HG03558 (cell line): ENCODE measurements at regions not wholly inside any gene's neighbourhood (a gene's known extent, or its start where the extent isn't known, plus 50 kb on each side); places are given as distances from the start of the nearest gene placed in this dataset.

Experiments
- ATAC-seq: cut with Tn5 transposase; IDR thresholded peaks from one replicate; pipeline ENCODE4 v1.9.1; 2021; ENCODE audit warnings: moderate number of reproducible peaks; ENCODE audit not compliant: unreplicated experiment; ENCODE audit errors: extremely low read depth

DNA sequence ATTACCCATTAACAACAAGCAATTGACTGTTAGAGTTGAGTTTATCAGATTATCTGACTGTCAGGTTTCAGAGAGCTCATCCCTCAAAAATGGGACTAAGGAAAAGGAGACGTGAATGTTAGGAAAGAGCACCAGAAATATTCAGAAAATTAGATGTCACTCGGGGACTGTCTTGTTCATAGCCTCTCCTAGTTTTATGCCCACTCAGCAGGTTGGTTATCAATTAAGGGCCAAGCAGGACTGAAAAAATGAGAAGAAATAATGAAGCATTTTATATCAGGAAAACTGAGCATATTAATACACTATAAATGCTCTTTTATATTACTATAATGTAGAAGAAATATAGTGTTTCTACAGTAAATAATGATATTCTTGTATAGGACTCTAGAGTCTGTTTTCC, 188.1 kb upstream of the NRXN1 start:
- ATAC-seq = no peak

DNA sequence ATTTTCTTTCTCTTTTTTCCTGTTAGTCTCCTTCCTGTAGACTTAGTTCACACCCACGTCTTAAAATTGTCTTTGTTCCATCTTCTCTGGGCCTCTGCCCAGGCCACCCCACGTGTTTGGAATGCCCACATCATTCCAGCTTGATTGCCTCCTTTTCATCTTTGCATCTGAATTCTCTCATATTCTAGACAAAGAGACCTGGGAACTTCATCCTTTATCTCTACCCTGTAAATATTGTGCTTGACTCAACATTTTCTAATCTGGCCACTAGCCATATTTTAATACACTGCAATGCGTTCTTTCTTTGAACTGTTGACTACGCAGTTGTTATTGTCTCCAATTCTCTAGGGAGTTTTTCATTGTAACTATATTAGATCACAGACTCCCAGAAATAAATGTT, 187.5 kb upstream of the NRXN1 start:
- ATAC-seq = no peak

DNA sequence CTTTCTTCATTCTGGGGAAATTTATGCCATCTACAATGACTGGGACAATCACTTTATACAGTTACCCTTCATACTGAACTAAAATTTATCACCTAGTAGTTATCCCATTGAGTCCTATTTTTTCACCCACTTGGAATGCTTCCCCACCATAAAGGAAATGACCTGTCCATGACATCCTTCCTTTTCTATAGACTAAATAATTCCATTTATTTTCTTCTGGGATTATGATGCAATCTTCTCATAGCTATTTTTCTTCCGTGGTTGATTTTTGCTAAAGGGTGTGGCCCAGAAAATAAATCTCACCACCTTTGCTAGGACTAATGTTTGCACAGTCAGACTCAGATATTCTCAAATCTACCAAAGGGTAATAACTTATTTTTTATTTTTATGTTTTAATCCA, 186.1 kb upstream of the NRXN1 start:
- no peak for ATAC-seq

DNA sequence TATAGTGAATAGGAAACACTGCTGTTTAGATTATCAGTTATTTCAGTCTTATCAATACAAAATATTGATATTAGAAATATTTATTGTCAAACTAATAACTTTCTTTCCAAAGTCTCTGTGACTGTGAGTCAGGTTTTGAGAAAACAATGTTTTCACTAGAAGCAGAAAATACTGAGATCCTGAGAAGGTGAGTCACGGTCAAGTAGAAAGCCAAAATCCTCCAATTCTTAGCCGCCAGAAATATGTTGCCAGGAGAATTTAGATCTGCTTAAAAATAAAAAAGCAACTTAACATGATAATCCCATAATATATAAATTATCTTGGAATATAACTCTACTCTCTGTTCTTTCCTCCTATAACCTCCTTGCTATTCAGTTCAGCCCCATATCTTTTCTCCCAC, 181.9 kb upstream of the NRXN1 start:
- ATAC-seq = no peak

DNA sequence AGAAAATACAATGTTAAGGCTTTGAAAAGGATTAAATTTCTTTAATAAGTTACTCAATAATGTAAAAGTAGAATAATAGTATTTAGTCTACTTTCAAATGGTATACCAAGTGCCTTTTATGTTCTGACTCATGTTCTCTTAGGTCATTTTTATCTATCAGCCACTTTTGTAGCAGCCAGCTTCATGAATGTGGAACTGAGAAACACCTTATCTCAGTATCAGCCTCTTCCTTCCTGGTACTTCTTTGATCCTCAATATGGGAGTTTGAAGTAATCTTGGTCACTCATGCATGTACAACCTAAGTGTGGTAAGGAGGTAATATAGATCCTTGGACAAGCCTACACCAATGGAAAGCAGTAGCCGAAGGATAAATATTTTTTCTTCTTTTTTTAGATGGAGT, 180.4 kb upstream of the NRXN1 start:
- no peak for ATAC-seq

DNA sequence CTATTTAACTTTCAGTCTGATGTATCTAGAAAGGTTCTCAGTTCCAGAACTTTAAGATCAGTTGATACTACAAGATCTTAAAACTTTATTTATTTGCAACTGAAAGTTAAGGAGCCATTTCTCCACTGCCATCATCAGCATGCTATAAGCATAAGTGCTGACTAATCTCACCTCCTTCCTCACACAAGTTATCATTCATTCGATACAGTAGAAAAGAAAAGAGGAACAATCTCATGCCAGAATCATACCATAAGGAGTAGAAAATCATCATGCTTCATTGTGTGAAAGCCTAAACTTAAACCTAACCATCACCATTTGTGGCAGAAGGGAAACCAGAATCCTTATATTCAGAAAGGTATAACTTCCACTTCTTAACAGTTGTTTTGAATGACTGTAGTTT, 176.6 kb upstream of the NRXN1 start:
- no peak for ATAC-seq

DNA sequence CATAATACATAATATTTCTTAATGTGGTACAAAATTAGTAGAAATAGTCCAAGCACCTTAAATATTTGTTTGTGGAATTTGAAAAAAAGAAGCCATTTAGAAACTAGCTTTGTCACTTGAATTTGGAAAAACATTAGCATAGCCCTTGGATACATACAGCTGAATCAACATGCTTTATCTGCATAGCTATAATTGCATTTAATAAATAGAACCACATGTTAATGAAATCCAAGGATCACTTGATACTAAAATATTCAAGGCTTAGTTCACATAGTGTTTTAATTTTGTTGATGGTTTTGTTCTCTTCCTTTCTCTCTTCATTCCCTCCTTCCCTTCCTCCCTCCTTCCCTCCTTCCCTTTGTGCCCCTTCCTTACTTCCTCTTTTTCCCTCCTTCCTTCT, 169.4 kb upstream of the NRXN1 start:
- ATAC-seq = no peak

DNA sequence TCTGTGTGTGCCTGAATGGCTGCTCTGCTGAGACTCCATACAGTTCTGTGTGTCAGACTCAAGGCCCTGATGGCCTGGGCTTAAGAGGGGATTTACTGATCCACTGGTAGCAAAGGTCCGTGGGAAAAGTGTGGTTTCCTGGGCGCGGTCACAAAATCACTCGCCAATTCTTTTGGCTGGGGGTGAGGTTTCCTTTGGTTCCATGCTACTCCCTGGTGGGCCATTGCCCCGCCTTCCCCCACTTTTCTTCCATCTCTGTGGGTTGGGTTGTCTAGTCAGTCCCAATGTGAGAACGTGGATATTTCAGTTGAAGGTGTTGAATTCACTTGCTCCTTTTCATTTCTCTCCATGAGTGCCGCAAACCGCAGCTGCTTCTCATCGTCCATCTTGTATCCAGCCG, 162.7 kb upstream of the NRXN1 start:
- ATAC-seq = no peak

DNA sequence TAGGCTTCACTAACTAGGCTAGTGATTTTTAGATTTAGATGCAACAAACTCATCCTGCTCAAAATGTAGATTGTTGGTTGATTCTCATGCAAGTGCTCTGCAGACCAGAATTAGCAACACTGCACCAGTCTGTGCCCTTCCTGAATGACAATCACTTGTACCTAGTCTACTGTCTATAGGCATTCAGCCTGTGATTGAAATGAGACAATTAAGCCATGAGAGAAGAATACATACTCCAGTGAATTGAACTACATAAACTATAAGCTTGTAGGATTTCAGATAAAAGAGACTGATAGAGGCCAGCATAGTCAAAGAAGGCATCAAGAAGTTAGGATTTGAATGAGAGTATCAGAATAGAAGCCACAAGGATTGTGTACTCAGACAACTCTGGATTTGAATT, 138.3 kb upstream of the NRXN1 start:
- ATAC-seq = no peak

DNA sequence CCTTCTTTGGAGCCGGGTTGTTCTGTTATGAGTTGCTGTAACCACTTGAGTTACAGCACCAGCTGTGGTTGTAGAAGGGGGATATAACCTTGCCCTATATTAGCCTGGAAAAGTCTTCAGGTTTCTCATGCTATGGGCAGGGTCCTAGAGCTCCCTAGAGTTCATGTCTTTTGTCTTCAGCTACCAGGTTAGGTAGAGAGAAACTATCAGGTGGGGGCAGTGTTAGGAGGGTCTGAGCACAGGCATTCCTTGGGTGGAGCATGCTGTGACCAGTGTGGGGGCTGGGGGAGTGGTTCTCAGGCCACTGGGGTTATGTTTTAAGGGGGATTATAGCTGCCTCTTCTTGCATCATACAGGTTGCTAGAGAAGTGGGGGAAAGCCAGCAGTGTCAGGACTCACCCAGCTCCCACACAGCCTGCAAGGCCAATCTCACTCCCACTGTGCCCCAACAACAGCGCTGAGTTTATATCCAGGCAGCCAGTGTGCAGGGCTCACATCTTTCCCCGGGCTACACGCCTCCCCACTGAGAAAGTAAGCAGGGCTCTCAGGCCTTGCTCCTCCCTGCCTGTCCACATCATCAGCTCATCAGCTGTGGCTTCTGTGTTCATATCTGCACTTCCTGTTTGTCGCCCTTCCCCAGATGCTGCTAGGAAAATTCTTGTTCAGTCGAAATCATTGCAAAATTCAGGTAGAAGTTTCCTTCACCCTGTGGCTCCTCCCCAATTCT, 133.8 kb upstream of the NRXN1 start:
- no peak for ATAC-seq

DNA sequence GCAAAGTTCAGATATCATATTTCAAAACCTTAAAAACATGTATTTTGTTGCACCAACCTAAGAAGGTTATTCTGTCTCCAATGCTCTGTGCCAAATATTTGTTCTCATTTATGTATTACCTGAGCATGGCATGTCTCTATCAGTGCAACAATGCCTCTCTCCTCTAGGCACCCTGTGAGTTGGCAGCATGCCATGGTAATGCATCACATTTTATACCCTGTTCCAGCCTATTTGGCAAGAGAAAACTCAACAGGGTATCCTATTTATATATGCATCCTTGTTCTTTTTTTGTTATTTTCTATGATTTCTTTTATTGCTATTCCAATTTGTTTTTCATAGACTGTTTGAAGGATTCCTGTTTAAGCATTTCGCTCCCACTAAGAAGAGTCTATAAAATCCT, 126.3 kb upstream of the NRXN1 start:
- no peak for ATAC-seq

DNA sequence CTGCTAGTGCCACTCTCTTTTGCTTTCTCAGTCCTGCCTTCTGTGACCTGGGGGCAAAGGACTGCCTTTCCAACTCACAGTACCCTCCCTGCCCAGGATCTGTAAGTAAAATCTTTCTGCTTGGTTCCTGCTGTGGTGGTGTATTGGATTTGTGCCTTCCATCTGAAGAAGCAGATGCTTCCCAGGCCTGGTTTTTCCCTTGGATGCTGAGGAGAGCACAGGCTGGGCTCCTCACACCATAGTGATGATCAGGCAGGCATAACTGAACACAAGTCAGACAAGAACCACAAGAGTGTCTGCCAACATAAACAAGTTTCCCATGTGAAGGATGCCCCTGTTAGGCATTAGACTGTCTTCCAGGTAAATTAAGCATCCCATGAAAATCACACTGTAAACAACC, 121.3 kb upstream of the NRXN1 start:
- ATAC-seq = no peak

DNA sequence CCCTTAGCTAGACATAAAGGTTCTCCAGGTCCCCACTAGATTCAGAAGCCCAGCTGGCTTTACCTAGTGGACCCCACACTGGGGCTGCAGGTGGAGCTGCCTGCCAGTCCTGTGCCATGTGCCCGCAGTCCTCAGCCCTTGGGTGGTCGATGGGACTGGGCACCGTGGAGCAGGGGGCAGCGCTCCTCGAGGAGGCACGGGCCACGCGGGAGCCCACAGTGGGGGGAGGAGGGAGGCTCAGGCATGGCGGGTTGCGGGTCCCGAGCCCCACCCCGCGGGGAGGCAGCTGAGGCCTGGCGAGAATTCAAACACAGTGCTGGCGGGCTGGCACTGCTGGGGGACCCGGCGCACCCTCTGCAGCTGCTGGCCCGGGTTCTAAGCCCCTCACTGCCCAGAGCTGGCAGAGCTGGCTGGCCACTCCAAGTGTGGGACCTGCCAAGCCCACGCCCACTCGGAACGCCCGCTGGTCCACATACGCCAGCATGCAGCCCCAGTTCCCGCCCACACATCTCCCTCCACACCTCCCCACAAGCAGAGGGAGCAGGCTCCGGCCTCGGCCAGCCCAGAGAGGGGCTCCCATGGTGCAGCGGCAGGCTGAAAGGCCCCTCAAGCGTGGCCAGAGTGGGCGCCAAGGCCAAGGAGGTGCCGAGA, 119.7 kb upstream of the NRXN1 start:
- no peak for ATAC-seq

DNA sequence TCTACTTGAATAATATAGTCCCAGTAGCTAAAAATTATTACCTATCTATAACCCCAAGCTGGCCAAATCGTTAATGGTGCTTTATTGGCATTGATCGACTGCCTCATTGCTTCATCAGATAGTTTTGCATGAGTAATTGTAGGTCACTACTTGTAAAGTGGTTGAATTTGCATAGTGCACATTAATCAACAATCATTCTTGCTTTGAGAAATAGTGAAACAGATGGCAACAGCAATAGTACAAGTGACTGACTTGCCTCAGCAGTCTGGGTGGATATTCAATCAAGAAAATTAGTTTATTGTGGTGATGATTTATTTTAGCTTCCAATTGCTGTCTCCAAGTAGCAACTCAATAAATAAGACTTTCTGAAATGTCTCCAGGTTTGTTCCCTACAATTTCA, 117.8 kb upstream of the NRXN1 start:
- no peak for ATAC-seq

DNA sequence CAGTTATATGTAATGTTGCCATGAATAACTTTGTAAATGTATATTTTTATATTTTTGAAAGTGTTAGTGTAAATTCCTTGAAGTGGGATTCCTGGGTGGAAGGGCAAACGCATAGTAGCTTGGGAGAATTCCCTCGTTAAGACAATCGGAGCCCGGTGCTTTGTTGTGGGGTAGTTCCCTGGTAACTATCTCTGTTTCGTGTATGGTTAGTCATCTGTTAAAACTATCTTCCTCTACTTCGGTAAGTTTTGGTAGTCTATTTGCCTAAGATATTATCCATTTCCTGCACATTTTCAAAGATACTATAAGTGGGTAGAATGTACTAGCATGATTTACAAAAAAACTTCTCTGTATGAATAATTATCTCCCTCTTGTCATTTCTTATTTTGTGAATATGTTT, 113.8 kb upstream of the NRXN1 start:
- ATAC-seq = no peak

DNA sequence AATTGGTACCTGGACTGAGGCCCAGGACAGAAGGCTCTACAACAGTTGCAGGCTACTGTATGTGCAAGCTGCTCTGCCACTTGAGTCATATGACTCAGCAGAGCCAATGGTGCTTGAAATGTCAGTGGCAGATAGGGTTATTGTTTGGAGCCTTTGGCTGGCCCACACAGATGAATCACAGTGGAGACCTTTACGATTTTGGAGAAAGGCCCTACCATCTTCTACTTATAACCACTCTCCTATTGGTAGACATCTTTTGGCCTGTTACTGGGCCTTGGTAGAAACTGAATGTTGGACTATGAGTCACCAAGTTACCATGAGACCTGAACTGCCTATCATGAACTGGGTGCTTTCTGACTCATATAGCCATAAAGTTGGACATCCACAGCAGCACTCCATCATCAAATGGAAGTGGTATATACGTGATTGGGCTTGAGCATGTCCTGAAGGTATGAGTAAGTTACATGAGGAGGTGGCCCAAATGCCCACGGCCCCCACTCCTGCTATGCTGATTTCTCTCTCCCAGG, 88.9 kb upstream of the NRXN1 start:
- no peak for ATAC-seq

DNA sequence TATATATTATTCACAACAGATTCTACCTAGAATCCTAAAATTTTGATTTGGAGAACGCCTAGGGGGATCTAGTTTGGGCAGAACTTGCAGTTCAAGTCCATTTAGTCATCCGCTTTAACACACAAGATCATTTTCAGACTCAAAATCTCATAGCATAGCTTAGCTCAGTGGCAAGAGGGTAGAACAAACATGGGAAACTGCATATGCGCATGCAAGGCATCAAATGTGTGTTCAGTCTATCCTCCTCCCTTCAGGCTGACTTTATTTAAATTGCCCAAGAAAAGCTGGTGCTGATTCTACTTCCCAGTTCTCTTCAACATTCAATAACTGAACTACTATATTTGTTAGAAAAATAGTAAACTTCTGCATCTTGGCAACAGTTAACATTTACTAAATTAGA, 79.6 kb upstream of the NRXN1 start:
- ATAC-seq = no peak

DNA sequence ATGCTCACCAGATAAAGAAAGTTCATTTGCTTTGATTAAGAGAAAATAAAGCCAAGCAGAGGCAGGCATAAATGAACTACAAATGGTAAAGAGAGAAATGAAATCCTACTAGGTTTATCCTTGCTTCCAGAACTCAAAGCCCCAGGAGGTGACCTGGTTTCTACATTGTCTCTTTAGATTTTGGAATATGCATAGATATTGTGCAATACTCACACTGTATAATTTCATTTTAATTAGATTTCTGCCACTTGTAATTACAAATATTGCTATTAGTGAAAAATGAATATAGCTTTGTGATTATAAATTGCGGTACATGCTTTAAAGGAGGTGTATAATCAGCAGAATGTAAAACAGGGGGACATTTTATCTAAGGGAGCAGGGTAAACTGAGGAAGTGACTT, 76.9 kb upstream of the NRXN1 start:
- ATAC-seq = no peak

DNA sequence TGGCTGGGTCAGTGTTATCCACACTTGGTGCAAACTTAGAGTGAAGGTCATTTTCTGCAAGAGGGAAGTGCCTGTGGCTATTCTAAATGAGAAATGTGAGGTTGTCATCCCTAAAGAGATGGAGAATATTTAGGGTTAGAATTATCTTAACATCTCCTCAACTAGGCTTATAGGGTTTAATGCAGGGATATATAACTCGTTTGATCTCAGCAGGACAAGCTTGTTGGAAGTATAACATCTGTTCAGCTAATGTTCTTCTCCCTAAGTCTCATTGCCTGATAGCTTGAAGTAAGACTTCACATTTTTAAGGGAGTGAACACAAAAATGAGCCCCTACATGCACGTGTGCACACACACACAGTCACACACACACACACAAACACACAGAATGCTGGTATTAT, 75.9 kb upstream of the NRXN1 start:
- ATAC-seq = no peak

DNA sequence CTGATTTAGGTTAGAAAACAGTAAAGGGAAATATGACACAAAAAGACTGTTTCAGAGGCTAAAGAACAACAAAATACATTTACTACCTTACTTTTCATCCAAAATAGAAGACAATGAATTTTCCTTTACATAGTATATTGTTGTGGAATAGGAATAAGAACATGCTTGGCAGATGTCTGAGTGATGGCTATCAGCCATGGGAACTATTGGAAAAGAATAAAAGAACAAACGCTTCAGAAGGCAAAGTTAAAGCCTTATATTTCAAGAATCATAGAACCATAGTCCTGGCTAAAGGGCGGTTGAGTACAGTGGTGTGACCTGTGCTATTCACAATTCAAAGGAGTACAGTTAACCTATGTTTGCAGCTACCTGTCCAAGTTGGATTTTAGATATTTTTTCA, 73.9 kb upstream of the NRXN1 start:
- no peak for ATAC-seq

DNA sequence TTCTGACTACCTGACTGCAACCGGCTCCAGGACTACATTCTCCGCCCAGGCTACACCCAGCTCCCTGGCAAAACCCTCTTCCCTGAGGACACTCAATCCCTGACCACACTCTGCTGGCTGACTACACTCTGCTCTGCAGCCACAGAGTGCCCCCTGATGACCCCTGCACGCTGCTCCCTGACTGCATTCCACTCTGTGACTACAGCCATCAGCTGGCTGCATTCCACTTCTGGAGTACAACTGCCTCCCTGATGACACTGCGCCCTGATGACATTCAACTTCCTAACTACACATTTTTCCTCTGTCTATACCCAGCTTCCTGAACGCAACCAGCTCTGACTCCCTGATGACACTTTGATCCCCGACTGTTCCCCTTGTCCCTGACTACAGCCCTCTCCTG, 71.3 kb upstream of the NRXN1 start:
- no peak for ATAC-seq

DNA sequence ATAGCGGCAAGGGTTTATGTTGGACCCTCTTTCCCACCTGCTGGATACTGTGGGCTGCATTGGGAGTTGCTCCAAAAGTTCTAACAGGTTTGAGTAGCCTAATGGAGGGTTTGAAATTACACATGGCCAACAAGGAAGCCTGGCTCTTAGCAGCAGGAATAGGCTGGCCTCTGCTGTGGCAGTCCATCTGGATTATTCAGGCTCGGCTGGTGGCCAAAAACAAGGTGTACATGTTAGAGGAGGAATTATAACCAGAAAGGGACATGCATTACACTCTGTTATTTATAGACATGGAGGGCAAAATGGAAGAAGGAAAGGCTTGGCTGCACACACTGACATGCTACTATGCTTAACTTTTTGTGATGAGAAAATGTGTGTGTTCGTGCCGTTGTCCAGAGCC, 61.1 kb upstream of the NRXN1 start:
- no peak for ATAC-seq
